Mononuclear cell (primary cell): ENCODE measurements at regions not wholly inside any gene's neighbourhood (a gene's known extent, or its start where the extent isn't known, plus 50 kb on each side); places are given as distances from the start of the nearest gene placed in this dataset.

ENCODE experiments used
- H3K27me3 ChIP-seq: 2 replicates; pipeline ENCODE4 v1.6.0; 2011; ENCODE audit warnings: low read length, control low read depth; ENCODE audit not compliant: insufficient read depth
- H3K4me1 ChIP-seq: 2 replicates; pipeline ENCODE4 v1.5.1; 2011; ENCODE audit warnings: mild to moderate bottlenecking, low read length, control low read depth; ENCODE audit not compliant: insufficient read depth
- H3K4me3 ChIP-seq: 2 replicates; pipeline ENCODE4 v1.5.1; 2011; ENCODE audit warnings: mild to moderate bottlenecking, low read length, moderate library complexity
- H3K9me3 ChIP-seq: 2 replicates; pipeline ENCODE4 v1.5.1; 2011; ENCODE audit warnings: low read depth, mild to moderate bottlenecking, control low read depth, low read length

GRCh38 chr1:72946903-72947499 lies 664.7 kb upstream of the NEGR1 start:
- Histone ChIP-seq H3K4me1 (no peaks in the 10 kb centered on the region), H3K4me3 (no peak overlapping the region), H3K9me3 (peaks cover 6% of the 10 kb centered on the region), H3K27me3 (no peaks in the 10 kb centered on the region)

DNA sequence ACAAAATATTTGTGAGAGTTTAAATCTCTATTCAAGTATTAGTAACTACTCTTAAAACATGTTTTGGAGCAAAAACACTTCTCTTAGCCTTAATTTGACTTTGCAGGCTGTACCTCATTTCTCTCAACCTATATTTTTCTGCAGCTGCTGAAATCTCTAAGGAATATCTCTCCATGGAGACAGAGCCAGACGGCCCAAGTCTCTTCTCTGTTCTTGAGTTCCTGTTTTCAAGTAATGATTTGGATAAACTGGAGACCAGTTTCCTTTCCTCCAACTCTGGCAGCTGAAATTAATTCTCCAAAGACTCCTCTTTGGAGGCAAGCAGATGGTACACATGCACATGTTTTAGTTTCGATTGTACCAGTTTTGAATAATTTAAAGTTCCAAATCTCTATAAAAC lies 659.7 kb upstream of the NEGR1 start:
- peaks cover 6% of the 10 kb centered on the region for H3K9me3 ChIP-seq
- H3K27me3 ChIP-seq, result no peaks in the 10 kb centered on the region
- no peak overlapping the region for H3K4me3 ChIP-seq
- no peaks in the 10 kb centered on the region for H3K4me1 ChIP-seq

DNA sequence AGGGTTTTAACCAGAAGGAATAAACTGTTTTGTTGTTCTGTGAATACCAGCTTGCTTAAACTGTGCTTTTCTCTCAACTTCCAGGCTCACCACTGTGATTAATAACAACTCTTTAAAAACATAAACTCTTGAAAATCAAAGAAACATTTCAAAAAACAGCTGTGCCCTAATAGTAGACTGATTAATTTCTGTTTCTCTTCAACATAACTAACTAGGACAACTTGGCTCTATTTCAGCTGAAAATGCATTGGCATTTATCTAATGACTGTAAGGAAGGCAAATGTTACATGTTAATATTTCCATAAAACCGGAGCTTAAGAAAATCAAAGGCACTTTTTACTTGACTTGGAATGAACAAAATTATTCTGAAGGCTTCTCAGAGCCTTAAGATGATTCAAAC lies 656.1 kb upstream of the NEGR1 start:
- no peaks in the 10 kb centered on the region for H3K4me1 ChIP-seq
- H3K4me3 ChIP-seq, result no peak overlapping the region
- H3K9me3 ChIP-seq, result no peaks in the 10 kb centered on the region
- no peaks in the 10 kb centered on the region for H3K27me3 ChIP-seq

DNA sequence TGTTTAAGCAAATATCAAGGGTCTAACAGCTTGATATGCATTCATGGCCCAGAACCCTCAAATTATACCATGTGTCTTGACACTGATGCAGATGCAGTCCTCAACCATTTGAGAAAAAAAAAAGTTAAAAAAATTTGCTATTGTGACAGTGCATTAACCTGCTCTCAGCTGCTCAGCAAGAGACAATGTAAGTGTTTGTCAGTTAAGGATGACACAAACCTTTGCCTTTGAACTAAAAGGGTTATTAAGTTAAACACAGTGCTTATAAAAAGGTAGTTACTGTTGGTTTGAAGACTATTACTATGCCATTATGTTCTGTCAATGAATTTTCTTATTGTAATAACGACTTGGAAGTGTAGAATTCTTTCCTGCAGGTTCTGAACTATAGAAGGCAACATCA lies 655.6 kb upstream of the NEGR1 start:
- Histone ChIP-seq H3K4me3 (no peak overlapping the region), H3K4me1 (no peaks in the 10 kb centered on the region), H3K27me3 (no peaks in the 10 kb centered on the region), H3K9me3 (no peaks in the 10 kb centered on the region)

- Histone ChIP-seq H3K9me3 (no peaks in the 10 kb centered on the region), H3K4me3 (no peak overlapping the region), H3K27me3 (no peaks in the 10 kb centered on the region), H3K4me1 (no peaks in the 10 kb centered on the region)
Measured at GRCh38 chr1:72936942-72937341, 654.6 kb upstream of the NEGR1 start.

- Histone ChIP-seq H3K4me1 (no peaks in the 10 kb centered on the region), H3K4me3 (no peak overlapping the region), H3K9me3 (no peaks in the 10 kb centered on the region), H3K27me3 (no peaks in the 10 kb centered on the region)
Measured at GRCh38 chr1:72936151-72936740, 653.9 kb upstream of the NEGR1 start.

DNA sequence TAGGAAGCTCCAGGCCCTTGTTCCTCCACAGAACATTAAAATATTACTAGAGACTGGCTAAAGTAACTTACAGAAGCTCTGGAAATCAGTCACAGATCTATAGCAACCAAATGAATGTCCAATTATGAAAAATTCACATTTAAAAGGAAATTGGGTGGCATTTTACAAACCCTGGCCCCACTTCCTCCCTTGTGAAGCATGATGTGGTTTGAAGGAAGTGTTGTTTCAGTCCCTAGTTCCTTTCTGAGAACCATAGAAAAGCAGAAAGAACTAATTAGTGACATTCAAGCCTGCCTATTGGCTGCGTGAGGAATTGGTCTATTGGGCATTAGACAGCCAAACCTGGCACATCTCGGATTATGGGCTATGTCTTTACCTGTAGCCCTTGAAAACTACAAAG lies 649.7 kb upstream of the NEGR1 start:
- Histone ChIP-seq H3K4me3 (no peak overlapping the region), H3K27me3 (no peaks in the 10 kb centered on the region), H3K4me1 (no peaks in the 10 kb centered on the region), H3K9me3 (no peaks in the 10 kb centered on the region)

DNA sequence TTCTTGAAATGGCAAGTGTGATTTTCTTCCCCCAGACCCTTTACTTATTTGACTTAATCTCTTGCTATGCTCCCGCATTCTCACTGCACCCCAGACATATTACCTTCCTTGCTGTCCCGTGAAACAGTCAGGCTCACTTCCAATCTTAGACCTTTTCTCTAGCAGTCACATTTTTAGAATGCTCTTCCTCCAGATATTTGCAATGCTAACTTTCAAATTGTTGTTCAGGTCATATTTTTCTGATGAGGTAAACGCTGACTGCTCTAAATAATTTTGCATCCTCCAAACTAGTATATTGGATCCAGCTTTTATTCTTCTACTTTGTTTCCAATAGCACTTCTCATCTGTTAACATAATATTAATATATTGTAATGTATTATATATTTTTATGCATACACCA lies 648.2 kb upstream of the NEGR1 start:
- no peak overlapping the region for H3K4me3 ChIP-seq
- H3K4me1 ChIP-seq, result no peaks in the 10 kb centered on the region
- no peaks in the 10 kb centered on the region for H3K9me3 ChIP-seq
- no peaks in the 10 kb centered on the region for H3K27me3 ChIP-seq

DNA sequence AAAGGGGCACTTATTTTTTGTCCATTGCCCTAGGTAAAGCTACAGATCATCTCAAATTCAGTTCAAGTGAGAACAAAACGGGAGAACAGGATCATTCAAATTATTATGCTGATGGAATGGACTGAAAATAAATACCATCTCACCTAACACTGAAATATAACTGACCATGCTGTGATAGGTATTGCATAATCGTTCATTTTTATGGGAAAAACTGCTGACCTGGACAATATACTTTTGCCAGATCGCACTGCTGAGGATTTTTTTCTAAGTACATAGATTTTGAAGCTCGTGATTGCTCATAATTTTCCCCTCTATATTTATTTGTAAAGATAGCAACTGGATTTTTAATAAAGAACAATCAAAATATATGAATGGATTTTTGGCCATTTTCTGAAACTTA lies 636.6 kb upstream of the NEGR1 start:
- Histone ChIP-seq H3K9me3 (no peaks in the 10 kb centered on the region), H3K4me3 (no peak overlapping the region), H3K4me1 (no peaks in the 10 kb centered on the region), H3K27me3 (no peaks in the 10 kb centered on the region)

GRCh38 chr1:72917920-72918319 lies 635.6 kb upstream of the NEGR1 start:
- Histone ChIP-seq H3K27me3 (no peaks in the 10 kb centered on the region), H3K9me3 (no peaks in the 10 kb centered on the region), H3K4me3 (no peak overlapping the region), H3K4me1 (no peaks in the 10 kb centered on the region)

- no peak overlapping the region for H3K4me3 ChIP-seq
- no peaks in the 10 kb centered on the region for H3K4me1 ChIP-seq
- H3K27me3 ChIP-seq, result no peaks in the 10 kb centered on the region
- no peaks in the 10 kb centered on the region for H3K9me3 ChIP-seq
Measured at GRCh38 chr1:72915581-72915980, 633.2 kb upstream of the NEGR1 start.

- H3K4me1 ChIP-seq, result no peaks in the 10 kb centered on the region
- no peak overlapping the region for H3K4me3 ChIP-seq
- no peaks in the 10 kb centered on the region for H3K9me3 ChIP-seq
- H3K27me3 ChIP-seq, result no peaks in the 10 kb centered on the region
Measured at GRCh38 chr1:72911656-72912055, 629.3 kb upstream of the NEGR1 start.

- Histone ChIP-seq H3K9me3 (no peaks in the 10 kb centered on the region), H3K4me3 (no peak overlapping the region), H3K4me1 (no peaks in the 10 kb centered on the region), H3K27me3 (no peaks in the 10 kb centered on the region)
Measured at GRCh38 chr1:72896256-72896655, 613.9 kb upstream of the NEGR1 start.

DNA sequence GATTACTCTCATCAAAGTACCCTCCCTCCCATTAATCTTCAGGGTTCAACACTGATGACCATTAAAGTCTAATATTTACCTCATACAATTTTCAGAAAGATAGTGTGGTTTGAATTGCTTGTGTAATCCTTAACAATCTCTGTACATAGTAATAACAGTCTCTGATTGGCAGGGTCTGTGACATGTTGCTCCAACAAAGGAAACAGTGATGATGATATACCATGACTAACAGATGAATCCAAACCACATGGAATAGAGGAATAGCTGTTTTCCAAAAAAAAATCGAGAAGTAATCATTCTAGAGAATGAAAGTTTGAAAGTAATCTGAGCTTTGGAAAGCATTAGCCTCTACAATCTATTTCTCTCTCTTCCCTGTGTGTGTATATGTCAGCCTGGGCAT lies 610.1 kb upstream of the NEGR1 start:
- Histone ChIP-seq H3K9me3 (no peaks in the 10 kb centered on the region), H3K4me1 (no peaks in the 10 kb centered on the region), H3K27me3 (no peaks in the 10 kb centered on the region), H3K4me3 (no peak overlapping the region)

DNA sequence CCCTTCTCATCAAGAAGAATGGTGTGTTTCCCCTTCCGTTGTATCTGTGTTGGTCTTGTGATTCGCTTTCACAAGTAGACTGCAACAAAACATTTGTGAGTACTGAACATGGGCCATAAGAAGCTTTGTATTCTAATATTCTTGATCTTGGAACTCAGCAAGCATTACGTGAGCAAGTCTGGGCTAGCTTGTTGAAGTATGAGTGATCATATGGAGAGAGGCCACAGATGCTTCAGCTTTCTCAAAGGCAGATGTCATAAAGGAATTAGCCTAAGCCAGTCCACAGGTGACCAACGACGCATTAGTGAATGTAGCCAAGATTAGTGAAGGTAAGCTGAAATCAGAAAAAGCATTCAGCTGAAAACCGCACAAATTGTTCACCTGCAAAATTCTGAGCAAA lies 609.6 kb upstream of the NEGR1 start:
- Histone ChIP-seq H3K4me1 (no peaks in the 10 kb centered on the region), H3K4me3 (no peak overlapping the region), H3K27me3 (no peaks in the 10 kb centered on the region), H3K9me3 (no peaks in the 10 kb centered on the region)

GRCh38 chr1:72885841-72886240 lies 603.5 kb upstream of the NEGR1 start:
- Histone ChIP-seq H3K9me3 (no peaks in the 10 kb centered on the region), H3K4me3 (no peak overlapping the region), H3K4me1 (no peaks in the 10 kb centered on the region), H3K27me3 (no peaks in the 10 kb centered on the region)
